Epithelial cell of proximal tubule (primary cell): ENCODE measurements at regions not wholly inside any gene's neighbourhood (a gene's known extent, or its start where the extent isn't known, plus 50 kb on each side); places are given as distances from the start of the nearest gene placed in this dataset.

ENCODE experiments used
- DNase-seq: peaks from one replicate; pipeline ENCODE4 v3.0.0-alpha.2; 2011; ENCODE audit warnings: low read depth
- H3K4me3 ChIP-seq: 2 replicates; pipeline ENCODE4 v1.5.1; 2011; ENCODE audit warnings: low read depth, mild to moderate bottlenecking, low read length
- CTCF ChIP-seq: conservative IDR thresholded peaks from 2 replicates; pipeline ENCODE4 v1.5.1; 2012; ENCODE audit warnings: low read depth, mild to moderate bottlenecking, low read length

GRCh38 chr22:49689858-49690257 is 137.8 kb downstream of the BRD1 start:
- H3K4me3 ChIP-seq, result no peak overlapping the region
- no peak for TF ChIP-seq CTCF
- DNase-seq, result no peak

GRCh38 chr22:49689255-49689770 is 138.4 kb downstream of the BRD1 start:
- DNase-seq, result no peak
- H3K4me3 ChIP-seq, result no peak overlapping the region
- TF ChIP-seq CTCF, result no peak

GRCh38 chr22:49688516-49689254 is 139.0 kb downstream of the BRD1 start:
- no peak for DNase-seq
- no peak overlapping the region for H3K4me3 ChIP-seq
- no peak for TF ChIP-seq CTCF

GRCh38 chr22:49687786-49688515 is 139.7 kb downstream of the BRD1 start:
- no peak for DNase-seq
- TF ChIP-seq CTCF, result no peak
- H3K4me3 ChIP-seq, result no peak overlapping the region

- DNase-seq, result no peak
- no peak for TF ChIP-seq CTCF
These were observed 140.3 kb downstream of the BRD1 start for GRCh38 chr22:49687333-49687732.

GRCh38 chr22:49686495-49687219 is 141.0 kb downstream of the BRD1 start:
- no peak for TF ChIP-seq CTCF
- no peak for DNase-seq
- no peak overlapping the region for H3K4me3 ChIP-seq

More at GRCh38 chr22:49687333-49687732, 140.3 kb downstream of the BRD1 start:
- H3K4me3 ChIP-seq, result no peak overlapping the region
